ENCODE measurements at regions not wholly inside any gene's neighbourhood (a gene's known extent, or its start where the extent isn't known, plus 50 kb on each side); places are given as distances from the start of the nearest gene placed in this dataset.

- POLR2A ChIA-PET (ENCODE audit: partially characterized antibody), result no interaction called here
- no peak overlapping the region for H3K56ac ChIP-seq (replicated peaks; ENCODE audit: insufficient read length, low read depth, low read length)
- H3K14ac ChIP-seq (ENCODE audit: insufficient read length), result no peak overlapping the region
- TF ChIP-seq RNF2 (IDR thresholded peaks at IDR 0.05; ENCODE audit: borderline replicate concordance, low read depth, low read length, missing control alignments, poor library complexity, severe bottlenecking), result no peak
- no peak for TF ChIP-seq RXRA (IDR thresholded peaks at IDR 0.05; ENCODE audit: insufficient read depth, low read depth, low read length)
- no peak for TF ChIP-seq BACH1 (IDR thresholded peaks at IDR 0.05; ENCODE audit: low read length)
- no peak for TF ChIP-seq CEBPB (IDR thresholded peaks at IDR 0.05; ENCODE audit: low read depth, low read length)
- TF ChIP-seq CREB1 (IDR thresholded peaks at IDR 0.05), result no peak
- H3K4ac ChIP-seq (replicated peaks; ENCODE audit: insufficient read length, low read depth, low read length), result no peak overlapping the region
- H2BK120ac ChIP-seq (replicated peaks; ENCODE audit: low read depth, low read length), result no peak overlapping the region
- H3K4me3 ChIP-seq (ENCODE audit: extremely low read depth in 1 of 4, insufficient read depth in 2 of 4, low read depth in 3 of 4, low read length in 4 of 4), result no peak overlapping the region
- no peak overlapping the region for H3K9ac ChIP-seq (replicated peaks in 1 of 4; ENCODE audit: extremely low read depth in 1 of 4, low read depth in 3 of 4, low read length in 3 of 4)
- H3K27ac ChIP-seq (ENCODE audit: low read depth, low read length), result no peak overlapping the region
- H4K8ac ChIP-seq (ENCODE audit: extremely low read depth, insufficient read depth, low read length), result no peak overlapping the region
- no peak overlapping the region for H3K4me2 ChIP-seq (ENCODE audit: insufficient read depth in 1 of 2, low read depth in 2 of 2, low read length in 2 of 2)
- H3K79me1 ChIP-seq (ENCODE audit: low read depth, low read length), result no peaks in the 10 kb centered on the region
- no peak overlapping the region for H2BK20ac ChIP-seq (ENCODE audit: low read length)
- no peak overlapping the region for H2AFZ ChIP-seq (ENCODE audit: low read length)
- H4K20me1 ChIP-seq (replicated peaks in 1 of 2; ENCODE audit: control insufficient read depth in 1 of 2, insufficient read depth in 2 of 2, low read length in 2 of 2), result peaks cover 0 to 2% of the 10 kb centered on the region in 2 experiments
- H2AK5ac ChIP-seq (ENCODE audit: low read depth, low read length), result no peak overlapping the region
- peaks cover 0 to 6% (median 3%) of the 10 kb centered on the region in 4 experiments; a peak in 2 of 7 replicates for H3K4me1 ChIP-seq (replicated peaks in 1 of 4; ENCODE audit: control insufficient read depth in 3 of 4, insufficient read depth in 4 of 4, low read length in 3 of 4)
- WGBS, 2 experiments (ENCODE audit: extremely low coverage in 1 of 2, insufficient coverage in 1 of 2, insufficient read length in 1 of 2, insufficient replicate concordance in 2 of 2, low coverage in 1 of 2, low lambda C conversion rate in 2 of 2, missing lambda C conversion rate in 1 of 2), result 90% methylated on average over 4 of the region's 4 CpGs; no CpG with 5 or more reads in 1 of the 2 experiments
- H3K36me3 ChIP-seq (ENCODE audit: control insufficient read depth in 2 of 4, insufficient read depth in 4 of 4, low read length in 3 of 4), result no peaks in the 10 kb centered on the region
- H4K91ac ChIP-seq (replicated peaks; ENCODE audit: insufficient read length, low read length), result no peak overlapping the region
- peaks cover 0 to 1% (median 0%) of the 10 kb centered on the region in 4 experiments; a peak in 1 of 7 replicates for H3K27me3 ChIP-seq (replicated peaks in 1 of 4; ENCODE audit: control insufficient read depth in 3 of 4, extremely low read depth in 1 of 4, insufficient read depth in 3 of 4, low read length in 3 of 4)
- H3K79me2 ChIP-seq (ENCODE audit: control insufficient read depth in 1 of 2, insufficient read depth in 2 of 2, low read length in 2 of 2), result no peaks in the 10 kb centered on the region
- no peak overlapping the region for H3K23ac ChIP-seq (ENCODE audit: insufficient read length)
- FAIRE-seq (no peak), DNase-seq (ENCODE audit: low read depth in 1 of 2, low spot score in 2 of 2) (no peak)
- no peak overlapping the region for H2BK12ac ChIP-seq (ENCODE audit: low read depth, low read length)
- H2BK5ac ChIP-seq (ENCODE audit: low read depth, low read length), result no peak overlapping the region
- no peaks in the 10 kb centered on the region for H3K9me3 ChIP-seq (ENCODE audit: insufficient read depth in 2 of 2, low read depth in 1 of 2, low read length in 1 of 2)
- CTCF ChIA-PET (ENCODE audit: partially characterized antibody), result interaction anchor here (1.0 kb wide), 1 partner anchor 16 kb away, joined by 4 read pairs; no protein-coding TSS in a partner anchor
- H3K23me2 ChIP-seq (ENCODE audit: low read depth, low read length), result no peaks in the 10 kb centered on the region
- no peak overlapping the region for H4K5ac ChIP-seq (ENCODE audit: insufficient read length, low read depth, low read length)
- no peak overlapping the region for H3K18ac ChIP-seq (ENCODE audit: extremely low read depth, low read length)
- H2BK15ac ChIP-seq (ENCODE audit: low read length), result no peak overlapping the region
These were observed 220.1 kb downstream of the RAB28 start for GRCh38 chr4:13263967-13264525.
